ENCODE measurements at regions not wholly inside any gene's neighbourhood (a gene's known extent, or its start where the extent isn't known, plus 50 kb on each side); places are given as distances from the start of the nearest gene placed in this dataset.
"Not testable (repeated sequence)": the region's sequence is repeated elsewhere in the genome, so short reads cannot be mapped to it uniquely, and the experiment has no call there.

DNA sequence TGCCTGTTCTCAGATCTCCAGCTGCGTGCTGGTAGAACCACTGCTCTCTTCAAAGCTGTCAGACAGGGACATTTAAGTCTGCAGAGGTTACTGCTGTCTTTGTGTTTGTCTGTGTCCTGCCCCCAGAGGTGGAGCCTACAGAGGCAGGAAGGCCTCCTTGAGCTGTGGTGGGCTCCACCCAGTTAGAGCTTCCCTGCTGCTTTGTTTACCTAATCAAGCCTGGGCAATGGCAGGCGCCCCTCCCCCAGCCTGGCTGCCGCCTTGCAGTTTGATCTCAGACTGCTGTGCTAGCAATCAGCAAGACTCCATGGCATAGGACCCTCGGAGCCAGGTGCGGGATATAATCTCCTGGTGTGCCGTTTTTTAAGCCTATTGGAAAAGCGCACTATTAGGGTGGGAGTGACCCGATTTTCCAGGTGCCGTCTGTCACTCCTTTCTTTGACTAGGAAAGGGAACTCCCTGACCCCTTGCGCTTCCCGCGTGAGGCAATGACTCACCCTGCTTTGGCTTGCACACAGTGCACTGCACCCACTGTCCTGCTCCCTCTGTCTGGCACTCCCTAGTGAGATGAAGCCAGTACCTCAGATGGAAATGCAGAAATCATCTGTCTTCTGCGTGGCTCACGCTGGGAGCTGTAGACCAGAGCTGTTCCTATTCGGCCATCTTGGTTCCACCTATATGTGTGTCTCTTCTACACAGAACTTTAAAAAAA, 355.1 kb downstream of the SUCLG1 start:
- H3K4me1 Mint-ChIP-seq, H3K9me3 Mint-ChIP-seq, H3K27ac Mint-ChIP-seq, H3K27me3 Mint-ChIP-seq, H3K36me3 Mint-ChIP-seq, H3K4me3 Mint-ChIP-seq: not testable (repeated sequence)

DNA sequence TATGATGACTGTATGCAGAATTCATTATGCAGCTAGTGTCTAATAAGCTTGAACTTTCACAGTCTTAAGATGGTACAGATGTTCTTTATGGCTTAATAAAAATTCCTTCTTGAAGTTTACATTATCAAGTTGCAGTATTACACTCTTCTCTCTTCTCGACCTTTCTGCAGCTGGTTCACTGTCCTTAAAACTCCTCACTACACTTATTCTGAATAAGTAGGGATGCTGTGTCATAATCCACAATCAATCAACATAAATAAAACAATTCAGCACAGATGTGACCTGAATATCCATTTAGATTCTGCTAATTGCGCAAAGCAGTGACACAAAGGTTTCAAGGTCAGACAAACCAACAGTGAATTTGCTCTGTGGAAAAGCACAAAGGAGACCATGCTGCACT, 356.8 kb downstream of the SUCLG1 start:
- H3K9me3 Mint-ChIP-seq = peaks cover 2 to 9% (median 4%) of the 10 kb centered on the region in 3 donors
- H3K27ac Mint-ChIP-seq = no peak overlapping the region
- H3K4me3 Mint-ChIP-seq = no peak overlapping the region
- H3K4me1 Mint-ChIP-seq = no peaks in the 10 kb centered on the region
- no peaks in the 10 kb centered on the region for H3K36me3 Mint-ChIP-seq
- H3K27me3 Mint-ChIP-seq = no peaks in the 10 kb centered on the region

DNA sequence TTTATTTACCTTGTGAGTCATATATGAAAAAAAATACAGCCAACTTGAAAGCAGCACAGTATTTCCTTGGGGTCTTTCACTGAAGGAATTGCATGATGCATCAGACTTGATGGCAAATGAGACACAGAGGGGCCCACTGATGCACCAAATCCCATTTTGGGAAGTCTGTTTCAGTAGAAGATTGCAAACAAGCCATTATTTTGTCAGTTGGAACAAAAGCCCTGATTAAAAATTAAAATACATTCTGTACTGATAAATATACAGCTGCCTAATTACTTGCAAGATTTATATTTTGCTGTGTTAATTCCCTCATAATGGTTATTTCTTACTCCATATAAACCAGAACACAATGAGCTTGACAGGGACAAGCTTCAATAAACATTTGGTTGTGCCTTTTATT, 370.4 kb downstream of the SUCLG1 start:
- H3K27ac Mint-ChIP-seq = no peak overlapping the region
- H3K36me3 Mint-ChIP-seq = no peaks in the 10 kb centered on the region
- peaks cover 0 to 12% (median 0%) of the 10 kb centered on the region in 3 donors for H3K9me3 Mint-ChIP-seq
- H3K4me3 Mint-ChIP-seq = no peak overlapping the region
- no peaks in the 10 kb centered on the region for H3K4me1 Mint-ChIP-seq
- H3K27me3 Mint-ChIP-seq = peaks cover 2% of the 10 kb centered on the region

DNA sequence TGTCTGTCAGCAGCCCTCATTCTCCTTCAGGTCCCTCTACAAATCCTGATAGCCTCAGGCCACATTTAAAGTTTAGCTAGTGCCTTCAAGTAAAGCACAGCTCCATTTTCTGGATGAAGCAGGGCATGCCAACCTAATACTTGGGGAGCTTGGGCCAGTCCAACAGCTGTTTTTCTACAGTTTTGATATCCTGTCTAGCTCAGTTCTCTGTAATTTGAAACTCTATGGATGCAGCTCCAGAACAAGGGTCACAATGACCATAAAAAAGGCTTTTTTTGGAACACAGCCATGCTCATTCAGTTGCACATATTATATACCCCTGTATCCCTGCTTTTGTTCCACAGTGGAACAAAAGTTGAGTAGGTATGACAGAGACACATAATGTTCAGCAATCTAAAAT, 373.5 kb downstream of the SUCLG1 start:
- Mint-ChIP-seq H3K36me3 (no peaks in the 10 kb centered on the region), H3K4me3 (no peak overlapping the region), H3K27me3 (peaks cover 2% of the 10 kb centered on the region), H3K27ac (no peak overlapping the region), H3K9me3 (peaks cover 0 to 4% (median 0%) of the 10 kb centered on the region in 3 donors), H3K4me1 (no peaks in the 10 kb centered on the region)

DNA sequence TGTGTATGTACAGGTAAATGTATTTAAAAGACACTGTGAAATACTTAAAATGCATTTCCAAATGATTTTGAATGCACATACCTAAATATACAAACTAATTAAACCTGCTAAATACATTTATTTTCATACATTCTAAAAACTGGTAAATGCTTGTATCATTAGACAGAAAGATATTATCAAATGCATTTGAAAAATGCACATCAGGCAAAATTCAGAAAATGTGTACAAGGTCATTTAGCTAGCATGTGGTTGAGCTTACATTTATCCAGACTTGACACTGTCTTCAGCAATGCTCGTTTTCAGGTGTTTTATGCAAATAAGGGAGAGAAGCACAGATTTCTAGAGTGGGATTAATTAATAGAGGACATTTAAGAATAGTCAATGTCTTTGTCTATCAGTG, 374.2 kb downstream of the SUCLG1 start:
- peaks cover 2% of the 10 kb centered on the region for H3K27me3 Mint-ChIP-seq
- no peaks in the 10 kb centered on the region for H3K4me1 Mint-ChIP-seq
- H3K36me3 Mint-ChIP-seq = no peaks in the 10 kb centered on the region
- H3K4me3 Mint-ChIP-seq = no peak overlapping the region
- H3K9me3 Mint-ChIP-seq = peaks cover 0 to 4% (median 0%) of the 10 kb centered on the region in 3 donors
- no peak overlapping the region for H3K27ac Mint-ChIP-seq

DNA sequence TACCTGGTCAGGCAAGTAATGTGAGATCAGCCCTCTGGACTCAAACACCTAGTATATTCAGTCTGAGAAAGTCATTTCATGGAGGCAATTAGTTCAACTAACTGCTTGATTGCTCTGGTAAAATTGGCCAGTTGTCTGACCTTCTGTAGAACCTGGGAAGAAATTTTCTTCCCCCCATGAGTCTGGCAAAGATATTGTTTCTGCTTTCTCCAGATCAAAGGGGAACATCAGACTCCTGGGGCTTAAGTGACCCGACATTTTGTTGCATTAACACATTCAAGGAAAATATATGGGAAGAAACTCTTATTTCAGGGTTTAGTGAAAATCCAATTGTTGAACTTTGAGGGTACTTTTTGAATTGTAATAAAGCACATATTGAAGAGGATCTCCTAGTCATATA, 375.1 kb downstream of the SUCLG1 start:
- Mint-ChIP-seq H3K27ac (no peak overlapping the region), H3K27me3 (peaks cover 2% of the 10 kb centered on the region), H3K36me3 (no peaks in the 10 kb centered on the region), H3K4me3 (no peak overlapping the region), H3K9me3 (peaks cover 0 to 6% (median 0%) of the 10 kb centered on the region in 3 donors), H3K4me1 (no peaks in the 10 kb centered on the region)

DNA sequence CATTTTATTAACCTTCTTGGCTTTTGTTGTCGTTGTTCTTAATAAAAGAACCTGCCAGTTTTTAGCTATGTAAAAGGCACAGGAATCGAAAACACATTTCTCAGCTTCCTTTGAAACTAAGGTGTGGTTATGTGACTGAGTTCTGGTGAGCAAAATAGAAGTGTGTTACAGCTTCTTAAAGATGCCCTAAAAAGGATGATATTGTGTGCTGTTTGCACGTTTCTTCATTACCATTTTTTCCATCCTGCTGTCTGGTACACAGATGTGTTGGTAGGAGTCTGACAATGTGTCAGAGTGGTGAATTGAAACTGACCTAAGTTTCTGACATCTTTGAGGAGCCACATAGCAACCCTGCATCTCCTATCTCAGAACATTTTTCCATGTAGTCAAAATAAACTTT, 380.6 kb downstream of the SUCLG1 start:
- Mint-ChIP-seq H3K9me3 (peaks cover 0 to 2% (median 0%) of the 10 kb centered on the region in 3 donors), H3K36me3 (no peaks in the 10 kb centered on the region), H3K4me1 (no peaks in the 10 kb centered on the region), H3K27me3 (no peaks in the 10 kb centered on the region), H3K4me3 (no peak overlapping the region), H3K27ac (no peak overlapping the region)

DNA sequence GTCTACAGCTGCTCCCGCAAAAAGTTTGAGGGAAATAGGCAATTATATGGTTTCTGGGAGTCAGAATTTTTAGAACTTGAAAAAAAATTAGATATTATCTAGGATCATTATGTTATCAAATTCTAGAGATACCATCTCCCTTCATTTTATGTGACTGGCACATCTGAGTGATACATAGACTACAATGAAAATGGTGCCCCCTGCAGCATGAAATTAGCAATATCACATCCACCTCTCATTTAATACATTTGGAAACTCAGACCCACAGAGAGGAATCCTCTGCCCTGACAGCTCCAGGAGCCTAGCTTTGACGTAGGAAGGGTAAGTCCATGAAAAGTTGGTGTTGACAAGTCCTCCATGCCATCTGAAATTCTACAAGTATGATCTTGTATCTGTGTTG, 381.6 kb downstream of the SUCLG1 start:
- peaks cover 0 to 2% (median 0%) of the 10 kb centered on the region in 3 donors for H3K9me3 Mint-ChIP-seq
- no peak overlapping the region for H3K4me3 Mint-ChIP-seq
- no peaks in the 10 kb centered on the region for H3K4me1 Mint-ChIP-seq
- no peak overlapping the region for H3K27ac Mint-ChIP-seq
- no peaks in the 10 kb centered on the region for H3K27me3 Mint-ChIP-seq
- no peaks in the 10 kb centered on the region for H3K36me3 Mint-ChIP-seq

DNA sequence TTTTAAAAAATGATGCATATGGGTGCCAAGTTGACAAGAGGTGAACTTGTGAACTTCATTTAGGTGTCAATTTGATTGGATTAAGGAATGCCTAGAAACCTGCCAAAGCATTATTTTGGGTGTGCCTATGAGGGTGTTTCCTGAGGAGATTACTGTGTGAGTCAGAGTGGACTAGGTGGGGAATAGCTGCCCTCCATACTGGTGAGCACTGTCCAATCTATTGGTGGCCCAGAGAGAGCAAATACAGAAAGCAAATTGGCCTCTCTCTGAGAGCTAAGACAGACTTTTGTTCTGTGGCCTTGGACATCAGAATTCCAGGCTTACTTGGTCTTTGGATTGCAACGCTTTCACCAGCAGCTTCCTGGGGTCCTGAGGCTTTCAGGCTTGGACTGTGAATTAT, 388.0 kb downstream of the SUCLG1 start:
- H3K36me3 Mint-ChIP-seq = peaks cover 2% of the 10 kb centered on the region
- H3K27me3 Mint-ChIP-seq = peaks cover 2% of the 10 kb centered on the region
- H3K9me3 Mint-ChIP-seq = peaks cover 0 to 7% (median 2%) of the 10 kb centered on the region in 3 donors
- H3K4me1 Mint-ChIP-seq = no peaks in the 10 kb centered on the region
- no peak overlapping the region for H3K4me3 Mint-ChIP-seq
- no peak overlapping the region for H3K27ac Mint-ChIP-seq

DNA sequence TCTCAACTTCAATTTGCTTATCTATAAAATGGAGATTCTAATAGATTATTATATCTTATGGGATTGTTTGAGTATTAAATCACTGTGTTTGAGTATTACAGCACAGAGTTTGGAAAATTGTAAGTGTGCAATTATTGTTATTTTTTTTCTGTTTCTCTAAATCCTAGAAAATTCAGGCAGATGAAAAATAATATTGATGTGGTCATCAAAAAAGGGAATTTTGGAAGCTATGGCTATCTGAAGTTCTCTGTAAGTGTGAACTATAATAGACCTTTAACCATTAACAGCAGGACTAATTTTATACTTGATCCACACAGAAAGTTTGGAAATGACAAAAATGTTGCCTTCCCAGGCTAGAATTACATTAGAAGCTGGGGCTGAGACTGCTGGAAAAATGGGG, 393.2 kb downstream of the SUCLG1 start:
- Mint-ChIP-seq H3K4me3 (no peak overlapping the region), H3K36me3 (no peaks in the 10 kb centered on the region), H3K4me1 (peaks cover 0 to 2% (median 0%) of the 10 kb centered on the region in 3 donors), H3K27me3 (peaks cover 2% of the 10 kb centered on the region), H3K27ac (no peak overlapping the region), H3K9me3 (peaks cover 0 to 4% (median 2%) of the 10 kb centered on the region in 3 donors)

DNA sequence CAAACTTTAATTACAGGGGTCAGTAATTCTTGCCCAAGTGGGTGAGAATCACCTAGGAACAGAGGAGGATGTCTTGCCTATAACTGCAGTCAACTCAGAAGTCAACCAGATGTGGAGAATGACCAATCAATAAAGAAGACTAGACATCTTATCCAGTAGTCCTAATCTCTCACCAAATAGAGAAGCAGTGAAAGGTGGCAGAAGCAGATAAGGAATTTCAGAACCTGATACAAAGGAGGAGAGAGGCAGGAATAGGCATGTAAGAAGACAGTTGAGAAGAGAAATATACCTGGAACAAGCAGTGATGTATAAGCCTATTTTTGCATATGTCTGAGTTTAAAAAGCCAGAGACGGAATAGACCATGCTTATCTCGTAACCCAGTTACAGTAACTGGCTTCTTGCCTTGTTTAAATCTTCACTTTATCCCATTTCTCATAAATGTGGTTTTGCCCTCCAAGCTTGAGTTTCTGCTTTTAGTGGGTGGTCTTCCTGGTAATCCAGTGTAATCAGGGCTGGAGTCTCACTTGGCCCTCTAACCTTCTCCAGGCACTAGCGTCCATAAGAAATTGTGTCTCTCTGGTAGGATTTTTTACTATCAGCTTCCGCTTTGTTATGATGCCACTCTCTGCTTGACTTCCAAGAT, 401.0 kb downstream of the SUCLG1 start:
- Mint-ChIP-seq H3K9me3 (peaks cover 0 to 3% (median 0%) of the 10 kb centered on the region in 3 donors), H3K27ac (no peak overlapping the region), H3K4me1 (peaks cover 0 to 2% (median 0%) of the 10 kb centered on the region in 3 donors), H3K4me3 (no peak overlapping the region), H3K36me3 (no peaks in the 10 kb centered on the region), H3K27me3 (no peaks in the 10 kb centered on the region)

DNA sequence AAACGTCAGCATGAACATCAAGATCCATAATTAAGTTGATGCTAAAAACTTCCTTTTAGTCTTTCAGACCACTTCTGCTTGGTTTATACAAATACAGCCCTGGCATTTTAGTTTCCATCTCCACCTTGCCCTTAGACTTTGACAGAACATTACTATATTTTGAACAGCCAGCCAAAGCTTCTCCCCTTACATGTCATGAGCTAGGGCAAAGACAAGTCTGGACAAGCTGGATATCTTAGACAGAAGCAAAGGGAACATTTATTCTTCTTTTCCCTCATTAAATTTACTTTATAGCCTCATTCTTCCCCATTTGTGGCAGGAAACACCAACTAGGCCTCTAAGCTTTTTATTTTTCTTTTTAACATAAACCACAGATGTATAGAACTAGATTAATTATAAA, 403.3 kb downstream of the SUCLG1 start:
- Mint-ChIP-seq H3K4me1 (no peaks in the 10 kb centered on the region), H3K9me3 (peaks cover 0 to 3% (median 0%) of the 10 kb centered on the region in 3 donors), H3K4me3 (no peak overlapping the region), H3K36me3 (no peaks in the 10 kb centered on the region), H3K27ac (no peak overlapping the region), H3K27me3 (no peaks in the 10 kb centered on the region)

DNA sequence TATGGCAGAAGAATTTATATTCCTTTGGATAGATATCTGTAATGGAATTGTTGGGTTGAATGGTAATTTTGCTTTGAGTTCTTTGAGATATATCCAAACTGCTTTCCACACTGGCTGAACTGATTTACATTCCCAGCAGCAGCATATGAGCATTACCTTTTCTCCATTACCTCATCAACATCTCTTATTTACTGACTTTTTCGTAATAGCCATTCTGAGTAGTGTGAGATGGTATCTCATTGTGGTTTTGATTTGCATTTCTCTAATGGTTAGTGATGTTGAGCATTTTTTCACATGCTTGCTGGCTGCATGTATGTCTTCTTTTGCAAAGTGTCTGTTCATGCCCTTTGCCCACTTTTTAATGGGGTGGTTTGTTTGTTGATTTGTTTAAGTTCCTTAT, 404.5 kb downstream of the SUCLG1 start:
- H3K9me3 Mint-ChIP-seq, H3K27ac Mint-ChIP-seq, H3K4me3 Mint-ChIP-seq, H3K4me1 Mint-ChIP-seq, H3K36me3 Mint-ChIP-seq, H3K27me3 Mint-ChIP-seq: not testable (repeated sequence)

DNA sequence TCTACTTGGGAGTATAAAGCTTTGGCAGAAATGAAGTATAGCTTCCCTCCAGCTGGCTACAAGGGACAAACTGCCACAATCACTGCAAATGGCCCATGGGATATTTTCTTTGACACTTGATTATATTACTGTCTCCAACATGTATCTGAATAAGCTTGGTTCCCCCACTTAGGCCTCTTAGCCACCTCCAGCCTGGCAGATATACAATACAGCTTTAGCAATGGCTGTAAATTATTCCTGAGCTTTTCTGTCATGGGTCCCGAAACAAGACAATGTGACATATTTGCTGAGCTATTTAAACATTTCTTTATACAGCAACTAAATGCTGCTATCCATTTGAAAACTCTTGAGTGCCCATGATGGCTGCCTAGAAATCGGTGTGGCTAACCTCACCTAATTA, 406.2 kb downstream of the SUCLG1 start:
- Mint-ChIP-seq H3K36me3 (no peaks in the 10 kb centered on the region), H3K4me1 (no peaks in the 10 kb centered on the region), H3K9me3 (peaks cover 0 to 3% (median 2%) of the 10 kb centered on the region in 3 donors), H3K4me3 (no peak overlapping the region), H3K27me3 (no peaks in the 10 kb centered on the region), H3K27ac (no peak overlapping the region)

DNA sequence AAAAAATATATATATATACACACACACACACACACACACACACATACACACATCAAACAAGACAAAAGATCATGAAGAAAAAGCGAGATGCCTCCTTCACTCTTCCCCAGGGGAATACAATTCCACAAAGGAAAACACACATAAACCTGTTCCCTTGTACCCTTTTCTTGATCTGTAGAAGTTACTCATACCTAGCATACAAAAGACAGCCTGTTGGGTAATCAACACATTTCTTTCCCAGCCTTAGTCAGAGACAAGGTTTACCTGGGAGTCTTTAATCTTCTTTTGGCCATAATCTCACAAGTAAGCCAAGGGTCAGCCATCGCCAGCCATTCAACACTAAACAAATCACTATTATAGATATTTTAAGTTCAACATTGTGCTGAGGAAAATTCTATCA, 407.0 kb downstream of the SUCLG1 start:
- Mint-ChIP-seq H3K4me3 (no peak overlapping the region), H3K36me3 (no peaks in the 10 kb centered on the region), H3K27ac (no peak overlapping the region), H3K27me3 (no peaks in the 10 kb centered on the region), H3K9me3 (peaks cover 0 to 3% (median 2%) of the 10 kb centered on the region in 3 donors), H3K4me1 (no peaks in the 10 kb centered on the region)

DNA sequence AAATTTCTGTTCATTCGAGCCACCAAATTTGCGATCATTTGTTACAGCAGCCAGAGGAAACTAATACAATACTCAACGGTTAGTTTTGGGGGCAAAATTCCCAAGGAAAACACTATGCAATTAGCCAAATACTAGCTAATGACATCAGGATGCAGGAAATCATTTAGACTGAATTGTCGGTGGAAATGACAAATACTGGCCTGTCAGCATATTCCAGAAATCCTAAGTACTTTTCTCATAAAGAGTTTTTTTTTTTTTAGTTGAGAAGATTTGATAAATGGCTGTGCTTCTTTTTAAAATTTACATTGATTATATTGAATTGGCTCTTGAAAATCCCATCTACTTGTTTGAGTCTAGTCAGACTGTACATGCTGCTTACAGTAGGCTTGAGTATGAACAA, 410.1 kb downstream of the SUCLG1 start:
- H3K4me1 Mint-ChIP-seq = no peaks in the 10 kb centered on the region
- no peaks in the 10 kb centered on the region for H3K36me3 Mint-ChIP-seq
- H3K27ac Mint-ChIP-seq = no peak overlapping the region
- no peaks in the 10 kb centered on the region for H3K27me3 Mint-ChIP-seq
- H3K9me3 Mint-ChIP-seq = peaks cover 0 to 2% (median 0%) of the 10 kb centered on the region in 3 donors
- no peak overlapping the region for H3K4me3 Mint-ChIP-seq
